ENCODE measurements at regions not wholly inside any gene's neighbourhood (a gene's known extent, or its start where the extent isn't known, plus 50 kb on each side); places are given as distances from the start of the nearest gene placed in this dataset.

GRCh38 chr20:61125546-61126180, 126.4 kb upstream of the CDH4 start:
- CTCF ChIA-PET = interaction anchor here (0.7 kb wide), 1 partner anchor 888 kb away, joined by 3 read pairs; no protein-coding TSS in a partner anchor
- no peaks in the 10 kb centered on the region for H3K36me3 ChIP-seq (ENCODE audit: control insufficient read depth in 2 of 2, insufficient read depth in 1 of 2, low read length in 2 of 2)
- no peaks in the 10 kb centered on the region for H3K4me1 ChIP-seq (ENCODE audit: control insufficient read depth, insufficient read depth, low read length)
- H3K4me3 ChIP-seq (ENCODE audit: low read depth, low read length) = no peak overlapping the region
- no peak for TF ChIP-seq ZNF16 (tag by site-specific recombination; IDR thresholded peaks at IDR 0.05; ENCODE audit: low read depth)
- TF ChIP-seq ZNF354C (tag by site-specific recombination; IDR thresholded peaks at IDR 0.05; ENCODE audit: borderline replicate concordance, low read depth) = no peak
- TF ChIP-seq ZNF10 (tag by site-specific recombination; IDR thresholded peaks at IDR 0.05) = no peak
- TF ChIP-seq ZNF660 (tag by site-specific recombination; IDR thresholded peaks at IDR 0.05) = no peak
- no peak for TF ChIP-seq ZNF311 (tag by site-specific recombination; IDR thresholded peaks at IDR 0.05; ENCODE audit: borderline replicate concordance)
- no peak for TF ChIP-seq KLF16 (tag by site-specific recombination; IDR thresholded peaks at IDR 0.05)
- no peak for TF ChIP-seq ZNF621 (tag by site-specific recombination; IDR thresholded peaks at IDR 0.05)
- TF ChIP-seq WT1 (tag by site-specific recombination; IDR thresholded peaks at IDR 0.05) = no peak
- TF ChIP-seq REPIN1 (tag by site-specific recombination; IDR thresholded peaks at IDR 0.05; ENCODE audit: low read depth) = no peak
- no peaks in the 10 kb centered on the region for H3K9me3 ChIP-seq (ENCODE audit: control insufficient read depth, insufficient read depth, low read depth, low read length)
- no peak overlapping the region for H3K27ac ChIP-seq (ENCODE audit: extremely low read depth, low read depth, low read length)
- POLR2A ChIA-PET = no interaction called here

GRCh38 chr20:61126369-61127195, 125.5 kb upstream of the CDH4 start:
- Histone ChIP-seq H3K9me3 (ENCODE audit: control insufficient read depth, insufficient read depth, low read depth, low read length) (no peaks in the 10 kb centered on the region), H3K4me1 (ENCODE audit: control insufficient read depth, insufficient read depth, low read length) (no peaks in the 10 kb centered on the region), H3K4me3 (ENCODE audit: low read depth, low read length) (no peak overlapping the region), H3K36me3 (ENCODE audit: control insufficient read depth in 2 of 2, insufficient read depth in 1 of 2, low read length in 2 of 2) (no peaks in the 10 kb centered on the region), H3K27ac (ENCODE audit: extremely low read depth, low read depth, low read length) (no peak overlapping the region)
- TF ChIP-seq ZNF658 (tag by site-specific recombination; IDR thresholded peaks at IDR 0.05) = no peak
- TF ChIP-seq ZNF426 (tag by site-specific recombination; IDR thresholded peaks at IDR 0.05) = peak; percentile 20
- ChIA-PET POLR2A (no interaction called here), CTCF (interaction anchor here (0.6 to 1.5 kb wide), 3 partner anchors 102 to 1236 kb away, joined by 3 to 6 read pairs (median 5); no protein-coding TSS in a partner anchor)

GRCh38 chr20:61127311-61128039, 124.6 kb upstream of the CDH4 start:
- CTCF ChIA-PET = interaction anchor here (0.6 to 1.5 kb wide), 3 partner anchors 101 to 1237 kb away, joined by 5 to 6 read pairs (median 5); no protein-coding TSS in a partner anchor
- no peak overlapping the region for H3K4me3 ChIP-seq (ENCODE audit: low read depth, low read length)
- H3K4me1 ChIP-seq (ENCODE audit: control insufficient read depth, insufficient read depth, low read length) = no peaks in the 10 kb centered on the region

More at GRCh38 chr20:61127311-61128039, 124.6 kb upstream of the CDH4 start:
- TF ChIP-seq ZNF629 (tag by site-specific recombination; IDR thresholded peaks at IDR 0.05) = peak; percentile 35; the same call in 1 of the 2 replicates
- peak; percentile 72 for TF ChIP-seq ZNF335 (tag by site-specific recombination; conservative IDR thresholded peaks at IDR 0.05)
- peak; percentile 64 for TF ChIP-seq ZBTB21 (tag by site-specific recombination; IDR thresholded peaks at IDR 0.05)
- no peak for TF ChIP-seq ZNF404 (tag by site-specific recombination; IDR thresholded peaks at IDR 0.05)
- peak; percentile 84 for TF ChIP-seq PRDM10 (tag by site-specific recombination; IDR thresholded peaks at IDR 0.05)
- peak; percentile 60; the same call in 1 of the 2 replicates for TF ChIP-seq KLF17 (tag by site-specific recombination; IDR thresholded peaks at IDR 0.05)
- no peak for TF ChIP-seq ZNF654 (tag by site-specific recombination; IDR thresholded peaks at IDR 0.05; ENCODE audit: low read depth)
- TF ChIP-seq KLF1 (tag by site-specific recombination; IDR thresholded peaks at IDR 0.05) = peak; percentile 21; the same call in 1 of the 2 replicates
- no peak for TF ChIP-seq ZBTB11 (tag by site-specific recombination; conservative IDR thresholded peaks at IDR 0.05; ENCODE audit: low read depth)
- POLR2A ChIA-PET = no interaction called here
- H3K9me3 ChIP-seq (ENCODE audit: control insufficient read depth, insufficient read depth, low read depth, low read length) = no peaks in the 10 kb centered on the region
- no peak overlapping the region for H3K27ac ChIP-seq (ENCODE audit: extremely low read depth, low read depth, low read length)
- H3K36me3 ChIP-seq (ENCODE audit: control insufficient read depth in 2 of 2, insufficient read depth in 1 of 2, low read length in 2 of 2) = no peaks in the 10 kb centered on the region

All from HEK293 (cell line).